OCI-LY3 (cell line): ENCODE measurements at regions not wholly inside any gene's neighbourhood (a gene's known extent, or its start where the extent isn't known, plus 50 kb on each side); places are given as distances from the start of the nearest gene placed in this dataset.

Experiments
- H2AFZ ChIP-seq: fragments of 200-600, 300-600 bp; shearing (Covaris generic); 2 replicates; pipeline ENCODE4 v1.6.0; 2014; ENCODE audit warnings: antibody characterized with exemption, low read depth, low read length
- H3K27ac ChIP-seq: fragments of 200-600, 300-600 bp; sonication (generic); 2 replicates; pipeline ENCODE4 v1.5.1; 2014; ENCODE audit warnings: mild to moderate bottlenecking, low read length, moderate library complexity, mixed read lengths
- H3K27me3 ChIP-seq: fragments of 200-600, 300-600 bp; sonication (generic); 2 replicates; pipeline ENCODE4 v1.6.1; 2014; ENCODE audit warnings: low read depth, low read length, mixed read lengths
- H3K36me3 ChIP-seq: fragments of 200-600, 300-600 bp; sonication (generic); replicated peaks from 2 replicates; pipeline ENCODE3; 2014; ENCODE audit warnings: low read depth, low read length, mixed read lengths
- H3K4me1 ChIP-seq: fragments of 300-600, 200-600 bp; sonication (generic); 2 replicates; pipeline ENCODE4 v1.6.1; 2014; ENCODE audit warnings: low read length, mixed read lengths
- H3K4me2 ChIP-seq: fragments of 200-600, 300-600 bp; sonication (generic); 2 replicates; pipeline ENCODE4 v1.6.1; 2014; ENCODE audit warnings: low read length, mixed read lengths
- H3K4me3 ChIP-seq: fragments of 300-600, 200-600 bp; sonication (generic); 2 replicates; pipeline ENCODE4 v1.5.1; 2014; ENCODE audit warnings: antibody characterized with exemption, mild to moderate bottlenecking, low read length, moderate library complexity
- H3K79me2 ChIP-seq: fragments of 300-600, 200-600 bp; shearing (Covaris generic); 2 replicates; pipeline ENCODE4 v1.6.1; 2014; ENCODE audit warnings: mild to moderate bottlenecking, low read length, mixed read lengths
- H3K9ac ChIP-seq: fragments of 300-600, 200-600 bp; shearing (Covaris generic); 2 replicates; pipeline ENCODE4 v1.6.0; 2014; ENCODE audit warnings: mild to moderate bottlenecking, low read length, moderate library complexity
- H3K9me3 ChIP-seq: fragments of 200-600, 300-600 bp; shearing (Covaris generic); 2 replicates; pipeline ENCODE4 v1.6.1; 2014; ENCODE audit warnings: low read length, mixed read lengths; ENCODE audit not compliant: insufficient read depth
- H4K20me1 ChIP-seq: fragments of 200-600, 300-600 bp; sonication (generic); 2 replicates; pipeline ENCODE4 v1.6.1; 2016; ENCODE audit warnings: low read length, mixed read lengths; ENCODE audit not compliant: insufficient read depth
- EZH2phosphoT487 ChIP-seq: fragments of 200-600 bp; shearing (Covaris generic); IDR thresholded peaks from 2 replicates; pipeline ENCODE4 v1.6.1; 2018; ENCODE audit warnings: antibody characterized with exemption, mixed run types, low read depth
- TF ChIP-seq, protein P1 (sequence below): fragments of 200-600, 300-600 bp; sonication (generic); IDR thresholded peaks from 2 replicates; pipeline ENCODE4 v1.5.1; 2014; ENCODE audit warnings: antibody characterized with exemption, low read length, low read depth

GRCh38 chr9:118959366-118959765 is 409.9 kb downstream of the BRINP1 start:
- no peak overlapping the region for H3K9ac ChIP-seq
- H3K27ac ChIP-seq, result no peak overlapping the region
- no peaks in the 10 kb centered on the region for H3K4me1 ChIP-seq

DNA sequence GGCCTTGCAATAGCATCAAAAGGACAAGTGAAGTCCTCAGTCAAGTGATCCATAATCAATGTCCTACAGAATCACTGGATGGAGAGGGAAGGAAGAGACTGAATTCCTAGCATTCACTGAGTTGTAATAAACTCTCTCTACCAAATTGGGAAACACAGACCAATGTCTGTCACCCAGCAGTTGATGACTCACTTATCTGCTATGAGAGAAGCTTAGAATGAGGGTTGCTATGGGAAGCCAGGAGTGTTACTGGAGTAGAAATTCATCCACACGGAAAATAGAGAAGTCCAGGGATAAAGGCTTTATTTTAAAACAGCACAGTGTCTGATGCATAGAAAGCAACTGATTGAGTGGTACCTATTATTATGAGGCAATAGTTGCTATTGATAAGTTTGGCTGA is 407.4 kb downstream of the BRINP1 start:
- Histone ChIP-seq H3K4me1 (no peaks in the 10 kb centered on the region), H3K27me3 (no peaks in the 10 kb centered on the region), H3K27ac (no peak overlapping the region), H3K79me2 (no peaks in the 10 kb centered on the region), H4K20me1 (no peaks in the 10 kb centered on the region), H2AFZ (no peak overlapping the region), H3K9me3 (no peaks in the 10 kb centered on the region), H3K4me2 (no peak overlapping the region), H3K36me3 (no peaks in the 10 kb centered on the region), H3K9ac (no peak overlapping the region), H3K4me3 (no peak overlapping the region)
- no peak for TF ChIP-seq EZH2phosphoT487
- TF ChIP-seq, protein P1, sequence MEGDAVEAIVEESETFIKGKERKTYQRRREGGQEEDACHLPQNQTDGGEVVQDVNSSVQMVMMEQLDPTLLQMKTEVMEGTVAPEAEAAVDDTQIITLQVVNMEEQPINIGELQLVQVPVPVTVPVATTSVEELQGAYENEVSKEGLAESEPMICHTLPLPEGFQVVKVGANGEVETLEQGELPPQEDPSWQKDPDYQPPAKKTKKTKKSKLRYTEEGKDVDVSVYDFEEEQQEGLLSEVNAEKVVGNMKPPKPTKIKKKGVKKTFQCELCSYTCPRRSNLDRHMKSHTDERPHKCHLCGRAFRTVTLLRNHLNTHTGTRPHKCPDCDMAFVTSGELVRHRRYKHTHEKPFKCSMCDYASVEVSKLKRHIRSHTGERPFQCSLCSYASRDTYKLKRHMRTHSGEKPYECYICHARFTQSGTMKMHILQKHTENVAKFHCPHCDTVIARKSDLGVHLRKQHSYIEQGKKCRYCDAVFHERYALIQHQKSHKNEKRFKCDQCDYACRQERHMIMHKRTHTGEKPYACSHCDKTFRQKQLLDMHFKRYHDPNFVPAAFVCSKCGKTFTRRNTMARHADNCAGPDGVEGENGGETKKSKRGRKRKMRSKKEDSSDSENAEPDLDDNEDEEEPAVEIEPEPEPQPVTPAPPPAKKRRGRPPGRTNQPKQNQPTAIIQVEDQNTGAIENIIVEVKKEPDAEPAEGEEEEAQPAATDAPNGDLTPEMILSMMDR, result no peak

More at GRCh38 chr9:118959366-118959765, 409.9 kb downstream of the BRINP1 start:
- Histone ChIP-seq H3K79me2 (no peaks in the 10 kb centered on the region), H3K4me3 (no peak overlapping the region), H3K9me3 (no peaks in the 10 kb centered on the region), H3K36me3 (no peaks in the 10 kb centered on the region), H3K27me3 (no peaks in the 10 kb centered on the region), H2AFZ (no peak overlapping the region), H4K20me1 (no peaks in the 10 kb centered on the region), H3K4me2 (no peak overlapping the region)
- TF ChIP-seq EZH2phosphoT487, result no peak

DNA sequence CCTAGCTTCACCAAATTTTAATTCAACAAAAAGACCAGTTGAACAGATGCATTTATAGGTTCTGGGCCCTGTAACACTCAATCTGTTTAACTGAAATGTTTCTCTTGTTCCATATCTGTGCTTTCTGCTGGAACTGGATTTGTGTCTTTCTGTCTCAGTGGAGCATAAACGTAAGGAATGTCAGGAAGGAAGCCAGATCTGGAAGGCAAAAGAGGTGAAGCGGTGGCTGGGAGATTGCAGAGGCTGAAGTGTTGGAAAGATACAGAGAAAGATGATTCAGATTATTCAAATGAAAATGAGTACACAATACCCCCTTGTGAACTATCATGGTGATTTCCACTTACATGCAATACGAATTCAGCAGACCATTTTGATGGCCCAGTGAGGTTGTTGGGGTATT is 406.8 kb downstream of the BRINP1 start:
- no peaks in the 10 kb centered on the region for H3K4me1 ChIP-seq
- no peaks in the 10 kb centered on the region for H3K9me3 ChIP-seq
- no peak overlapping the region for H3K9ac ChIP-seq
- no peak overlapping the region for H2AFZ ChIP-seq
- no peak overlapping the region for H3K4me3 ChIP-seq
- no peaks in the 10 kb centered on the region for H3K27me3 ChIP-seq
- H3K4me2 ChIP-seq, result no peak overlapping the region
- no peaks in the 10 kb centered on the region for H3K36me3 ChIP-seq
- no peaks in the 10 kb centered on the region for H4K20me1 ChIP-seq
- TF ChIP-seq, protein P1, result no peak
- no peak for TF ChIP-seq EZH2phosphoT487
- H3K79me2 ChIP-seq, result no peaks in the 10 kb centered on the region
- H3K27ac ChIP-seq, result no peak overlapping the region

DNA sequence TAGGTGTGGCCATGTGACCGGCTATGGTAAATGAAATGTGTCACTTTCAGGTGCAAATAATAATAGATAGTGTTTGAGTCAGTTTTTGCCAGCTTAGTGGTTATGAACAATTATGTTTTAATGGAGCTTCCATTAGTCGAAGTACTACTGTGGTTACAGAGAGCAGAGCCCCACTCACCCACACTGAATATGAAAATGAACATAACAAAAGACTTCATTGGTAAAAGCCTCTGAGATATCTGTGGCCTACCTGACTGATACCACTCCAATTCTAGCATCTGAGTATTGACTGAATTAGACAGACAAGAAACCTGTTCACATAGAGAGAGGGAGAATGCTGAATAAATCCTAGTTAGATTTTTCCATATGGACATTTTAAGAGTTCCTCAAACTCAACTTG is 405.6 kb downstream of the BRINP1 start:
- H3K4me3 ChIP-seq, result no peak overlapping the region
- H3K27ac ChIP-seq, result no peak overlapping the region
- no peak for TF ChIP-seq EZH2phosphoT487
- TF ChIP-seq, protein P1, result no peak

GRCh38 chr9:118967901-118968300 is 401.3 kb downstream of the BRINP1 start:
- H3K27me3 ChIP-seq, result no peaks in the 10 kb centered on the region
- H3K4me3 ChIP-seq, result no peak overlapping the region
- no peaks in the 10 kb centered on the region for H3K36me3 ChIP-seq
- H3K9me3 ChIP-seq, result no peaks in the 10 kb centered on the region
- no peak overlapping the region for H2AFZ ChIP-seq
- no peaks in the 10 kb centered on the region for H3K4me1 ChIP-seq
- no peak overlapping the region for H3K9ac ChIP-seq
- H3K27ac ChIP-seq, result no peak overlapping the region
- no peaks in the 10 kb centered on the region for H3K79me2 ChIP-seq
- TF ChIP-seq, protein P1, result no peak
- no peak for TF ChIP-seq EZH2phosphoT487
- no peaks in the 10 kb centered on the region for H4K20me1 ChIP-seq
- no peak overlapping the region for H3K4me2 ChIP-seq

More for the DNA sequence above, 405.6 kb downstream of the BRINP1 start:
- Histone ChIP-seq H3K36me3 (no peaks in the 10 kb centered on the region), H3K27me3 (no peaks in the 10 kb centered on the region), H3K9me3 (no peaks in the 10 kb centered on the region), H3K4me2 (no peak overlapping the region), H2AFZ (no peak overlapping the region), H3K4me1 (no peaks in the 10 kb centered on the region), H3K79me2 (no peaks in the 10 kb centered on the region), H4K20me1 (no peaks in the 10 kb centered on the region), H3K9ac (no peak overlapping the region)
